H1 (cell line): ENCODE measurements at regions not wholly inside any gene's neighbourhood (a gene's known extent, or its start where the extent isn't known, plus 50 kb on each side); places are given as distances from the start of the nearest gene placed in this dataset.

Experiments
- CTCF ChIA-PET: fragments of 300-600 bp; sonication (Branson Sonifier 250); formaldehyde crosslinking; loops from one replicate; lab custom pipeline; 2021; ENCODE audit not compliant: partially characterized antibody; lab: Charles Lee
- POLR2A ChIA-PET: fragments of 300-600 bp; sonication (Branson Sonifier 250); formaldehyde crosslinking; loops from one replicate; lab custom pipeline; 2021; ENCODE audit warnings: inconsistent platforms; ENCODE audit not compliant: partially characterized antibody; lab: Charles Lee
- DNase-seq, 2 experiments: peaks; one replicate each; pipeline versions ENCODE4 v3.0.0 to v3.0.0-alpha.2; 2010 to 2022; ENCODE audit warnings: low spot score in 2 of 2, low read depth in 1 of 2, mixed read lengths in 1 of 2
- FAIRE-seq: peaks from 2 replicates; lab custom pipeline; 2011; peaks lifted over from hg19 to GRCh38; lab: Jason Lieb, UNC
- H2AFZ ChIP-seq: 2 replicates; pipeline ENCODE4 v1.8.1; 2012; ENCODE audit warnings: low read length, inconsistent platforms
- H2AK5ac ChIP-seq: 2 replicates; pipeline ENCODE4 v1.6.1; 2013; ENCODE audit warnings: low read depth, low read length
- H2BK120ac ChIP-seq: replicated peaks from 2 replicates; pipeline ENCODE3; 2013; ENCODE audit warnings: low read depth, low read length, inconsistent platforms
- H2BK12ac ChIP-seq: 2 replicates; pipeline ENCODE4 v1.6.1; 2013; ENCODE audit warnings: low read depth, low read length
- H2BK15ac ChIP-seq: 2 replicates; pipeline ENCODE4 v1.6.1; 2013; ENCODE audit warnings: low read length
- H2BK20ac ChIP-seq: 2 replicates; pipeline ENCODE4 v1.6.1; 2013; ENCODE audit warnings: low read length
- H2BK5ac ChIP-seq: 2 replicates; pipeline ENCODE4 v1.6.1; 2013; ENCODE audit warnings: low read depth, low read length
- H3K14ac ChIP-seq: 2 replicates; pipeline ENCODE4 v1.6.1; 2013; ENCODE audit warnings: inconsistent platforms; ENCODE audit not compliant: insufficient read length
- H3K18ac ChIP-seq: 2 replicates; pipeline ENCODE4 v1.6.1; 2013; ENCODE audit warnings: low read length; ENCODE audit errors: extremely low read depth
- H3K23ac ChIP-seq: 2 replicates; pipeline ENCODE4 v1.6.1; 2013; ENCODE audit warnings: inconsistent platforms; ENCODE audit not compliant: insufficient read length
- H3K23me2 ChIP-seq: 2 replicates; pipeline ENCODE4 v1.6.1; 2013; ENCODE audit warnings: low read depth, low read length
- H3K27ac ChIP-seq: 2 replicates; pipeline ENCODE4 v1.6.1; 2011; ENCODE audit warnings: low read depth, low read length, inconsistent platforms
- H3K27me3 ChIP-seq, 4 experiments: replicated peaks in 1 of 4; 1 replicate in 1 of 4; 2 replicates in 3 of 4; pipeline versions ENCODE4 v1.6.1 to v1.8.1; 2011 to 2013; ENCODE audit warnings: low read length in 3 of 4, mild to moderate bottlenecking in 3 of 4, inconsistent platforms in 2 of 4, mixed read lengths in 2 of 4, moderate library complexity in 1 of 4; ENCODE audit not compliant: control insufficient read depth in 3 of 4, insufficient read depth in 3 of 4; ENCODE audit errors: extremely low read depth in 1 of 4
- H3K36me3 ChIP-seq, 4 experiments: 2 replicates each; pipeline versions ENCODE4 v1.6.1 to v1.8.1; 2011 to 2013; ENCODE audit warnings: mild to moderate bottlenecking in 4 of 4, low read length in 3 of 4, moderate library complexity in 2 of 4, control low read depth in 1 of 4, inconsistent platforms in 1 of 4; ENCODE audit not compliant: insufficient read depth in 4 of 4, control insufficient read depth in 2 of 4
- H3K4ac ChIP-seq: replicated peaks from 2 replicates; pipeline ENCODE3; 2013; ENCODE audit warnings: low read length, low read depth, mixed read lengths, inconsistent platforms; ENCODE audit not compliant: insufficient read length
- H3K4me1 ChIP-seq, 4 experiments: replicated peaks in 1 of 4; 1 replicate in 1 of 4; 2 replicates in 3 of 4; pipeline versions ENCODE4 v1.6.1 to v1.8.1; 2011 to 2013; ENCODE audit warnings: low read length in 3 of 4, inconsistent platforms in 2 of 4, mixed read lengths in 1 of 4; ENCODE audit not compliant: insufficient read depth in 4 of 4, control insufficient read depth in 3 of 4
- H3K4me2 ChIP-seq, 2 experiments: 2 replicates each; pipeline versions ENCODE4 v1.6.1 to v1.8.1; 2011 to 2013; ENCODE audit warnings: low read depth in 2 of 2, low read length in 2 of 2, control low read depth in 1 of 2, inconsistent platforms in 1 of 2, mild to moderate bottlenecking in 1 of 2; ENCODE audit not compliant: insufficient read depth in 1 of 2
- H3K4me3 ChIP-seq, 4 experiments: fragments of 200-600, 300-600 bp in 1 of 4; sonication (generic), shearing (Covaris generic), sonication (Bioruptor Twin) in 1 of 4; 2 replicates each; pipeline versions ENCODE4 v1.5.1 to v1.8.1; 2011 to 2016; ENCODE audit warnings: low read length in 4 of 4, low read depth in 3 of 4, control low read depth in 2 of 4, inconsistent platforms in 2 of 4, mild to moderate bottlenecking in 2 of 4, mixed read lengths in 1 of 4, moderate library complexity in 1 of 4; ENCODE audit not compliant: insufficient read depth in 2 of 4; ENCODE audit errors: extremely low read depth in 1 of 4
- H3K56ac ChIP-seq: replicated peaks from 2 replicates; pipeline ENCODE3; 2013; ENCODE audit warnings: low read depth, mild to moderate bottlenecking, mixed read lengths, low read length, inconsistent platforms; ENCODE audit not compliant: insufficient read length
- H3K79me1 ChIP-seq: 2 replicates; pipeline ENCODE4 v1.6.1; 2013; ENCODE audit warnings: low read depth, low read length, control low read depth
- H3K79me2 ChIP-seq, 2 experiments: 2 replicates each; pipeline versions ENCODE4 v1.6.1 to v1.8.1; 2012 to 2013; ENCODE audit warnings: low read length in 2 of 2, mild to moderate bottlenecking in 2 of 2, inconsistent platforms in 1 of 2; ENCODE audit not compliant: insufficient read depth in 2 of 2, control insufficient read depth in 1 of 2
- H3K9ac ChIP-seq, 4 experiments: replicated peaks in 1 of 4; 1 replicate in 1 of 4; 2 replicates in 3 of 4; pipeline versions ENCODE4 v1.6.1 to v1.8.1; 2011 to 2013; ENCODE audit warnings: low read depth in 3 of 4, low read length in 3 of 4, control low read depth in 2 of 4, mild to moderate bottlenecking in 2 of 4, moderate library complexity in 2 of 4, inconsistent platforms in 1 of 4; ENCODE audit errors: extremely low read depth in 1 of 4
- H3K9me3 ChIP-seq, 2 experiments: 2 replicates each; pipeline versions ENCODE4 v1.6.1 to v1.8.1; 2012 to 2013; ENCODE audit warnings: mild to moderate bottlenecking in 2 of 2, moderate library complexity in 2 of 2, control low read depth in 1 of 2, inconsistent platforms in 1 of 2, low read depth in 1 of 2, low read length in 1 of 2, mixed read lengths in 1 of 2; ENCODE audit not compliant: insufficient read depth in 2 of 2
- H4K20me1 ChIP-seq, 2 experiments: replicated peaks in 1 of 2; 2 replicates each; pipeline versions ENCODE3 to v1.8.1; 2011 to 2013; ENCODE audit warnings: inconsistent platforms in 2 of 2, low read length in 2 of 2, mild to moderate bottlenecking in 1 of 2; ENCODE audit not compliant: insufficient read depth in 2 of 2, control insufficient read depth in 1 of 2
- H4K5ac ChIP-seq: 2 replicates; pipeline ENCODE4 v1.6.1; 2013; ENCODE audit warnings: low read length, low read depth, mixed read lengths, inconsistent platforms; ENCODE audit not compliant: insufficient read length
- H4K8ac ChIP-seq: 2 replicates; pipeline ENCODE4 v1.8.0; 2013; ENCODE audit warnings: mild to moderate bottlenecking, moderate library complexity, low read length, inconsistent platforms; ENCODE audit not compliant: insufficient read depth; ENCODE audit errors: extremely low read depth
- H4K91ac ChIP-seq: replicated peaks from 2 replicates; pipeline ENCODE3; 2013; ENCODE audit warnings: low read length, mixed read lengths, inconsistent platforms; ENCODE audit not compliant: insufficient read length
- CBX5 ChIP-seq: fragments of 300-800, 300-1000 bp; sonication (generic); IDR thresholded peaks from 2 replicates; pipeline ENCODE4 v1.7.1; 2016; ENCODE audit warnings: antibody characterized with exemption, low read length, low read depth
- CEBPB ChIP-seq: IDR thresholded peaks from 2 replicates; pipeline ENCODE4 v1.6.1; 2012; ENCODE audit warnings: low read depth, low read length
- CHD1 ChIP-seq: IDR thresholded peaks from 2 replicates; pipeline ENCODE4 v1.6.1; 2012; ENCODE audit warnings: low read depth, low read length, improper control_type of control experiment
- CTBP2 ChIP-seq: IDR thresholded peaks from 2 replicates; pipeline ENCODE4 v1.7.0; 2011; ENCODE audit warnings: borderline replicate concordance, mild to moderate bottlenecking, moderate library complexity, mixed read lengths, low read length; ENCODE audit not compliant: insufficient read depth, insufficient read length
- EZH2 ChIP-seq: fragments of 200-600 bp; sonication (generic); IDR thresholded peaks from 2 replicates; pipeline ENCODE4 v1.7.1; 2012; ENCODE audit warnings: low read depth, mild to moderate bottlenecking, moderate library complexity, low read length, inconsistent platforms; ENCODE audit not compliant: severe bottlenecking
- MAX ChIP-seq: IDR thresholded peaks from 2 replicates; pipeline ENCODE4 v1.6.1; 2012; ENCODE audit warnings: inconsistent platforms
- NANOG ChIP-seq: IDR thresholded peaks from 2 replicates; pipeline ENCODE4 v1.6.1; 2011; ENCODE audit warnings: low read length, low read depth, mild to moderate bottlenecking, inconsistent platforms; ENCODE audit not compliant: insufficient read depth, poor library complexity, severe bottlenecking
- RNF2 ChIP-seq: fragments of 200-900, 300-1000 bp; sonication (generic); IDR thresholded peaks from 2 replicates; pipeline ENCODE4 v1.7.1; 2016; ENCODE audit warnings: borderline replicate concordance, low read depth, mild to moderate bottlenecking, antibody characterized with exemption, low read length; ENCODE audit not compliant: poor library complexity, severe bottlenecking; ENCODE audit errors: missing control alignments
- SP4 ChIP-seq: IDR thresholded peaks from 2 replicates; pipeline ENCODE4 v1.6.1; 2012; ENCODE audit warnings: low read length, inconsistent platforms
- TCF12 ChIP-seq: IDR thresholded peaks from 2 replicates; pipeline ENCODE4 v1.6.1; 2011; ENCODE audit warnings: low read depth, mild to moderate bottlenecking, low read length
- USF2 ChIP-seq: IDR thresholded peaks from 2 replicates; pipeline ENCODE4 v1.6.1; 2011; ENCODE audit warnings: low read length, improper control_type of control experiment
- WGBS, 2 experiments: shearing (Covaris generic) in 1 of 2; methylation state at CpG; one replicate each; pipeline versions ENCODE4 v1.1.6 to v1.1.7; 2013 to 2015; ENCODE audit warnings: low lambda C conversion rate in 2 of 2, mixed read lengths in 2 of 2, inconsistent platforms in 1 of 2, low coverage in 1 of 2, missing lambda C conversion rate in 1 of 2; ENCODE audit not compliant: insufficient replicate concordance in 2 of 2, insufficient coverage in 1 of 2, insufficient read length in 1 of 2; ENCODE audit errors: extremely low coverage in 1 of 2, missing lambda C conversion rate in 1 of 2; 5-methylcytosine and 5-hydroxymethylcytosine counted together

- no peak overlapping the region for H4K5ac ChIP-seq
- no peaks in the 10 kb centered on the region for H3K23me2 ChIP-seq
- no peaks in the 10 kb centered on the region for H3K79me1 ChIP-seq
- no peak overlapping the region for H3K18ac ChIP-seq
- no peaks in the 10 kb centered on the region for H3K4me1 ChIP-seq
- no peak overlapping the region for H3K56ac ChIP-seq
- no peak overlapping the region for H2BK20ac ChIP-seq
- no peaks in the 10 kb centered on the region for H3K36me3 ChIP-seq
- ChIA-PET POLR2A (no interaction called here), CTCF (interaction anchor here (0.7 to 0.9 kb wide), 2 partner anchors 17 to 37 kb away, joined by 3 read pairs; no protein-coding TSS in a partner anchor)
- H4K8ac ChIP-seq = no peak overlapping the region
- DNase-seq = no peak
- WGBS, 2 experiments = 77% methylated on average over 5 of the region's 5 CpGs; no CpG with 5 or more reads in 1 of the 2 experiments
- H3K9me3 ChIP-seq = no peaks in the 10 kb centered on the region
- H2AK5ac ChIP-seq = no peak overlapping the region
- H3K4ac ChIP-seq = no peak overlapping the region
- H3K9ac ChIP-seq = no peak overlapping the region
- FAIRE-seq = no peak
- no peak overlapping the region for H4K91ac ChIP-seq
- H2BK5ac ChIP-seq = no peak overlapping the region
- H2BK15ac ChIP-seq = no peak overlapping the region
- no peak overlapping the region for H3K27ac ChIP-seq
- H3K4me2 ChIP-seq = no peak overlapping the region
- no peaks in the 10 kb centered on the region for H3K79me2 ChIP-seq
- no peak overlapping the region for H3K4me3 ChIP-seq
- H2BK120ac ChIP-seq = no peak overlapping the region
- H2BK12ac ChIP-seq = no peak overlapping the region
- no peaks in the 10 kb centered on the region for H3K27me3 ChIP-seq
- no peak overlapping the region for H3K23ac ChIP-seq
- no peaks in the 10 kb centered on the region for H4K20me1 ChIP-seq
- no peak overlapping the region for H3K14ac ChIP-seq
- 0 out of 2 replicates have a peak overlapping the region, but pooled peaks have one; percentile 7 for H2AFZ ChIP-seq
- TF ChIP-seq NANOG = no peak
- no peak for TF ChIP-seq CEBPB
- TF ChIP-seq MAX = no peak
- no peak for TF ChIP-seq TCF12
- no peak for TF ChIP-seq USF2
- TF ChIP-seq SP4 = no peak
- TF ChIP-seq CHD1 = no peak
- TF ChIP-seq RNF2 = no peak
- TF ChIP-seq CBX5 = no peak
- TF ChIP-seq CTBP2 = no peak
- no peak for TF ChIP-seq EZH2
These were observed 93.9 kb downstream of the SNX18 start for GRCh38 chr5:54611290-54611951.
